H1 (cell line): ENCODE measurements at regions not wholly inside any gene's neighbourhood (a gene's known extent, or its start where the extent isn't known, plus 50 kb on each side); places are given as distances from the start of the nearest gene placed in this dataset.

Source experiments
- CTCF ChIA-PET: fragments of 300-600 bp; sonication (Branson Sonifier 250); formaldehyde crosslinking; loops from one replicate; lab custom pipeline; 2021; ENCODE audit not compliant: partially characterized antibody; lab: Charles Lee
- POLR2A ChIA-PET: fragments of 300-600 bp; sonication (Branson Sonifier 250); formaldehyde crosslinking; loops from one replicate; lab custom pipeline; 2021; ENCODE audit warnings: inconsistent platforms; ENCODE audit not compliant: partially characterized antibody; lab: Charles Lee
- DNase-seq, 2 experiments: peaks; one replicate each; pipeline versions ENCODE4 v3.0.0 to v3.0.0-alpha.2; 2010 to 2022; ENCODE audit warnings: low spot score in 2 of 2, low read depth in 1 of 2, mixed read lengths in 1 of 2
- FAIRE-seq: peaks from 2 replicates; lab custom pipeline; 2011; peaks lifted over from hg19 to GRCh38; lab: Jason Lieb, UNC
- H2AFZ ChIP-seq: 2 replicates; pipeline ENCODE4 v1.8.1; 2012; ENCODE audit warnings: low read length, inconsistent platforms
- H2AK5ac ChIP-seq: 2 replicates; pipeline ENCODE4 v1.6.1; 2013; ENCODE audit warnings: low read depth, low read length
- H2BK120ac ChIP-seq: replicated peaks from 2 replicates; pipeline ENCODE3; 2013; ENCODE audit warnings: low read depth, low read length, inconsistent platforms
- H2BK12ac ChIP-seq: 2 replicates; pipeline ENCODE4 v1.6.1; 2013; ENCODE audit warnings: low read depth, low read length
- H2BK15ac ChIP-seq: 2 replicates; pipeline ENCODE4 v1.6.1; 2013; ENCODE audit warnings: low read length
- H2BK20ac ChIP-seq: 2 replicates; pipeline ENCODE4 v1.6.1; 2013; ENCODE audit warnings: low read length
- H2BK5ac ChIP-seq: 2 replicates; pipeline ENCODE4 v1.6.1; 2013; ENCODE audit warnings: low read depth, low read length
- H3K14ac ChIP-seq: 2 replicates; pipeline ENCODE4 v1.6.1; 2013; ENCODE audit warnings: inconsistent platforms; ENCODE audit not compliant: insufficient read length
- H3K18ac ChIP-seq: 2 replicates; pipeline ENCODE4 v1.6.1; 2013; ENCODE audit warnings: low read length; ENCODE audit errors: extremely low read depth
- H3K23ac ChIP-seq: 2 replicates; pipeline ENCODE4 v1.6.1; 2013; ENCODE audit warnings: inconsistent platforms; ENCODE audit not compliant: insufficient read length
- H3K23me2 ChIP-seq: 2 replicates; pipeline ENCODE4 v1.6.1; 2013; ENCODE audit warnings: low read depth, low read length
- H3K27ac ChIP-seq: 2 replicates; pipeline ENCODE4 v1.6.1; 2011; ENCODE audit warnings: low read depth, low read length, inconsistent platforms
- H3K27me3 ChIP-seq, 4 experiments: replicated peaks in 1 of 4; 1 replicate in 1 of 4; 2 replicates in 3 of 4; pipeline versions ENCODE4 v1.6.1 to v1.8.1; 2011 to 2013; ENCODE audit warnings: low read length in 3 of 4, mild to moderate bottlenecking in 3 of 4, inconsistent platforms in 2 of 4, mixed read lengths in 2 of 4, moderate library complexity in 1 of 4; ENCODE audit not compliant: control insufficient read depth in 3 of 4, insufficient read depth in 3 of 4; ENCODE audit errors: extremely low read depth in 1 of 4
- H3K36me3 ChIP-seq, 4 experiments: 2 replicates each; pipeline versions ENCODE4 v1.6.1 to v1.8.1; 2011 to 2013; ENCODE audit warnings: mild to moderate bottlenecking in 4 of 4, low read length in 3 of 4, moderate library complexity in 2 of 4, control low read depth in 1 of 4, inconsistent platforms in 1 of 4; ENCODE audit not compliant: insufficient read depth in 4 of 4, control insufficient read depth in 2 of 4
- H3K4ac ChIP-seq: replicated peaks from 2 replicates; pipeline ENCODE3; 2013; ENCODE audit warnings: low read length, low read depth, mixed read lengths, inconsistent platforms; ENCODE audit not compliant: insufficient read length
- H3K4me1 ChIP-seq, 4 experiments: replicated peaks in 1 of 4; 1 replicate in 1 of 4; 2 replicates in 3 of 4; pipeline versions ENCODE4 v1.6.1 to v1.8.1; 2011 to 2013; ENCODE audit warnings: low read length in 3 of 4, inconsistent platforms in 2 of 4, mixed read lengths in 1 of 4; ENCODE audit not compliant: insufficient read depth in 4 of 4, control insufficient read depth in 3 of 4
- H3K4me2 ChIP-seq, 2 experiments: 2 replicates each; pipeline versions ENCODE4 v1.6.1 to v1.8.1; 2011 to 2013; ENCODE audit warnings: low read depth in 2 of 2, low read length in 2 of 2, control low read depth in 1 of 2, inconsistent platforms in 1 of 2, mild to moderate bottlenecking in 1 of 2; ENCODE audit not compliant: insufficient read depth in 1 of 2
- H3K4me3 ChIP-seq, 4 experiments: fragments of 200-600, 300-600 bp in 1 of 4; sonication (generic), shearing (Covaris generic), sonication (Bioruptor Twin) in 1 of 4; 2 replicates each; pipeline versions ENCODE4 v1.5.1 to v1.8.1; 2011 to 2016; ENCODE audit warnings: low read length in 4 of 4, low read depth in 3 of 4, control low read depth in 2 of 4, inconsistent platforms in 2 of 4, mild to moderate bottlenecking in 2 of 4, mixed read lengths in 1 of 4, moderate library complexity in 1 of 4; ENCODE audit not compliant: insufficient read depth in 2 of 4; ENCODE audit errors: extremely low read depth in 1 of 4
- H3K56ac ChIP-seq: replicated peaks from 2 replicates; pipeline ENCODE3; 2013; ENCODE audit warnings: low read depth, mild to moderate bottlenecking, mixed read lengths, low read length, inconsistent platforms; ENCODE audit not compliant: insufficient read length
- H3K79me1 ChIP-seq: 2 replicates; pipeline ENCODE4 v1.6.1; 2013; ENCODE audit warnings: low read depth, low read length, control low read depth
- H3K79me2 ChIP-seq, 2 experiments: 2 replicates each; pipeline versions ENCODE4 v1.6.1 to v1.8.1; 2012 to 2013; ENCODE audit warnings: low read length in 2 of 2, mild to moderate bottlenecking in 2 of 2, inconsistent platforms in 1 of 2; ENCODE audit not compliant: insufficient read depth in 2 of 2, control insufficient read depth in 1 of 2
- H3K9ac ChIP-seq, 4 experiments: replicated peaks in 1 of 4; 1 replicate in 1 of 4; 2 replicates in 3 of 4; pipeline versions ENCODE4 v1.6.1 to v1.8.1; 2011 to 2013; ENCODE audit warnings: low read depth in 3 of 4, low read length in 3 of 4, control low read depth in 2 of 4, mild to moderate bottlenecking in 2 of 4, moderate library complexity in 2 of 4, inconsistent platforms in 1 of 4; ENCODE audit errors: extremely low read depth in 1 of 4
- H3K9me3 ChIP-seq, 2 experiments: 2 replicates each; pipeline versions ENCODE4 v1.6.1 to v1.8.1; 2012 to 2013; ENCODE audit warnings: mild to moderate bottlenecking in 2 of 2, moderate library complexity in 2 of 2, control low read depth in 1 of 2, inconsistent platforms in 1 of 2, low read depth in 1 of 2, low read length in 1 of 2, mixed read lengths in 1 of 2; ENCODE audit not compliant: insufficient read depth in 2 of 2
- H4K20me1 ChIP-seq, 2 experiments: replicated peaks in 1 of 2; 2 replicates each; pipeline versions ENCODE3 to v1.8.1; 2011 to 2013; ENCODE audit warnings: inconsistent platforms in 2 of 2, low read length in 2 of 2, mild to moderate bottlenecking in 1 of 2; ENCODE audit not compliant: insufficient read depth in 2 of 2, control insufficient read depth in 1 of 2
- H4K5ac ChIP-seq: 2 replicates; pipeline ENCODE4 v1.6.1; 2013; ENCODE audit warnings: low read length, low read depth, mixed read lengths, inconsistent platforms; ENCODE audit not compliant: insufficient read length
- H4K8ac ChIP-seq: 2 replicates; pipeline ENCODE4 v1.8.0; 2013; ENCODE audit warnings: mild to moderate bottlenecking, moderate library complexity, low read length, inconsistent platforms; ENCODE audit not compliant: insufficient read depth; ENCODE audit errors: extremely low read depth
- H4K91ac ChIP-seq: replicated peaks from 2 replicates; pipeline ENCODE3; 2013; ENCODE audit warnings: low read length, mixed read lengths, inconsistent platforms; ENCODE audit not compliant: insufficient read length
- ASH2L ChIP-seq: fragments of 200-600, 300-600 bp; sonication (generic); IDR thresholded peaks from one replicate; pipeline ENCODE4 v1.7.1; 2017; ENCODE audit warnings: low read length
- BRCA1 ChIP-seq: IDR thresholded peaks from 2 replicates; pipeline ENCODE4 v1.6.1; 2012; ENCODE audit warnings: low read depth, low read length, improper control_type of control experiment
- FOSL1 ChIP-seq: IDR thresholded peaks from 2 replicates; pipeline ENCODE4 v1.6.1; 2011; ENCODE audit warnings: mild to moderate bottlenecking, low read depth, low read length, moderate library complexity; ENCODE audit not compliant: insufficient read depth
- GTF2F1 ChIP-seq: IDR thresholded peaks from 2 replicates; pipeline ENCODE4 v1.6.1; 2012; ENCODE audit warnings: low read depth, low read length, improper control_type of control experiment, borderline replicate concordance
- KDM4A ChIP-seq: IDR thresholded peaks from one replicate; pipeline ENCODE4 v1.7.1; 2012; ENCODE audit warnings: low read depth, mild to moderate bottlenecking, moderate library complexity, low read length, inconsistent platforms; ENCODE audit not compliant: severe bottlenecking
- POLR2AphosphoS5 ChIP-seq: IDR thresholded peaks from 2 replicates; pipeline ENCODE4 v1.6.1; 2011; ENCODE audit warnings: low read depth, low read length
- SAP30 ChIP-seq: fragments of 300-600 bp; sonication (generic); IDR thresholded peaks from 2 replicates; pipeline ENCODE4 v1.7.1; 2012; ENCODE audit warnings: low read length, moderate library complexity, mild to moderate bottlenecking, inconsistent platforms; ENCODE audit not compliant: insufficient read depth, insufficient replicate concordance
- SIN3A ChIP-seq, 2 experiments: IDR thresholded peaks in 1 of 2; conservative IDR thresholded peaks in 1 of 2; 2 replicates each; pipeline ENCODE4 v1.6.1; 2011 to 2012; ENCODE audit warnings: low read length in 2 of 2, improper control_type of control experiment in 1 of 2, low read depth in 1 of 2, mild to moderate bottlenecking in 1 of 2
- SIRT6 ChIP-seq: IDR thresholded peaks from one replicate; pipeline ENCODE4 v1.7.1; 2012; ENCODE audit warnings: low read length, inconsistent platforms
- SP1 ChIP-seq: IDR thresholded peaks from 2 replicates; pipeline ENCODE4 v1.6.1; 2011; ENCODE audit warnings: low read depth, low read length
- SRF ChIP-seq: IDR thresholded peaks from 2 replicates; pipeline ENCODE4 v1.6.1; 2011; ENCODE audit warnings: mild to moderate bottlenecking, low read depth, low read length, moderate library complexity
- TBP ChIP-seq: IDR thresholded peaks from 2 replicates; pipeline ENCODE4 v1.6.1; 2011; ENCODE audit warnings: low read depth, low read length, improper control_type of control experiment
- TEAD4 ChIP-seq: IDR thresholded peaks from 2 replicates; pipeline ENCODE4 v1.6.1; 2012; ENCODE audit warnings: low read depth, low read length, inconsistent platforms, mixed read lengths
- USF2 ChIP-seq: IDR thresholded peaks from 2 replicates; pipeline ENCODE4 v1.6.1; 2011; ENCODE audit warnings: low read length, improper control_type of control experiment
- WGBS, 2 experiments: shearing (Covaris generic) in 1 of 2; methylation state at CpG; one replicate each; pipeline versions ENCODE4 v1.1.6 to v1.1.7; 2013 to 2015; ENCODE audit warnings: low lambda C conversion rate in 2 of 2, mixed read lengths in 2 of 2, inconsistent platforms in 1 of 2, low coverage in 1 of 2, missing lambda C conversion rate in 1 of 2; ENCODE audit not compliant: insufficient replicate concordance in 2 of 2, insufficient coverage in 1 of 2, insufficient read length in 1 of 2; ENCODE audit errors: extremely low coverage in 1 of 2, missing lambda C conversion rate in 1 of 2; 5-methylcytosine and 5-hydroxymethylcytosine counted together

- DNase-seq (no peak), FAIRE-seq (no peak)
- H3K9ac ChIP-seq, result no peak overlapping the region
- H2BK12ac ChIP-seq, result no peak overlapping the region
- H2BK120ac ChIP-seq, result no peak overlapping the region
- no peak overlapping the region for H4K91ac ChIP-seq
- H3K4me2 ChIP-seq, result no peak overlapping the region
- H4K8ac ChIP-seq, result no peak overlapping the region; the same call in 1 of the 2 replicates
- H2BK20ac ChIP-seq, result no peak overlapping the region
- peaks cover 0 to 2% (median 0%) of the 10 kb centered on the region in 4 experiments; a peak in 2 of 7 replicates for H3K4me1 ChIP-seq
- H4K20me1 ChIP-seq, result no peaks in the 10 kb centered on the region
- H3K27me3 ChIP-seq, result no peaks in the 10 kb centered on the region
- H3K79me1 ChIP-seq, result no peaks in the 10 kb centered on the region
- 86% methylated on average over 3 of the region's 3 CpGs; no CpG with 5 or more reads in 1 of the 2 experiments for WGBS, 2 experiments
- ChIA-PET POLR2A (no interaction called here), CTCF (no interaction called here)
- H3K36me3 ChIP-seq, result no peaks in the 10 kb centered on the region
- no peak overlapping the region for H3K4ac ChIP-seq
- no peak overlapping the region for H3K27ac ChIP-seq
- H3K14ac ChIP-seq, result no peak overlapping the region
- no peak overlapping the region for H3K18ac ChIP-seq
- H2AFZ ChIP-seq, result no peak overlapping the region
- H2AK5ac ChIP-seq, result no peak overlapping the region
- no peak overlapping the region for H3K4me3 ChIP-seq
- no peak overlapping the region for H3K56ac ChIP-seq
- H3K79me2 ChIP-seq, result no peaks in the 10 kb centered on the region
- no peak overlapping the region for H4K5ac ChIP-seq
- H3K23me2 ChIP-seq, result no peaks in the 10 kb centered on the region
- H2BK5ac ChIP-seq, result no peak overlapping the region
- no peak overlapping the region for H3K23ac ChIP-seq
- no peaks in the 10 kb centered on the region for H3K9me3 ChIP-seq
- TF ChIP-seq TEAD4 (no peak), FOSL1 (no peak), TBP (no peak), GTF2F1 (no peak), SIRT6 (no peak), USF2 (no peak), KDM4A (no peak), BRCA1 (no peak), SP1 (no peak), SRF (no peak), POLR2AphosphoS5 (no peak), ASH2L (no peak), SIN3A (conservative IDR thresholded peaks at IDR 0.05 in 1 of 2, IDR thresholded peaks at IDR 0.05 in 1 of 2; ENCODE audit: low read depth in 1 of 2, low read length in 2 of 2) (no peak), SAP30 (no peak)
- H2BK15ac ChIP-seq, result no peak overlapping the region
These were observed 2097.4 kb upstream of the AGA start for GRCh38 chr4:179539641-179540040.
